Stimulated activated CD8-positive, alpha-beta memory T cell treated with anti-CD3 and anti-CD28 coated beads, Interleukin-7, amount 100 ng/mL, for 24 hours (primary cell): ENCODE measurements at regions not wholly inside any gene's neighbourhood (a gene's known extent, or its start where the extent isn't known, plus 50 kb on each side); places are given as distances from the start of the nearest gene placed in this dataset.

Experiments used
- DNase-seq: peaks from one replicate; pipeline ENCODE4 v3.0.0-alpha.2; 2020; ENCODE audit warnings: low read depth

DNA sequence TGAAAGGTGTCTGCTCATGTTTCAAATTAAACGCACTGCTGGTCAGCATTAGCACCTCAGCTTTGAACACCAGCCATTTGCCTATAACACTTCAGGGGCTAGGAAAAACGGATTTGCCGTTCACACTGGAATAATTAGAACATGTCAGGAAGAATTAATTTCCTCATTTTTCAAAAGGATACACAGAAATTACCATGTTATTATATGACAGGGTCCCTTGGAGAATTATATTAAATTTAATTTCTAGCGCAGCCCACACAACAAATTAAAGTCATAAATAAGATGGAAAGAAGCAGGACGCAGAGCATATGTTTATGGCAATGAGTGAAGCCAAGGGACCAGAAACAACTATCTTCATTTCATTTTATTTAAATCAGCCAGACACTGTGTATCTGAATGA is 83.8 kb upstream of the SOX6 start:
- no peak for DNase-seq

GRCh38 chr11:16434036-16434435 is 77.7 kb upstream of the SOX6 start:
- DNase-seq, result no peak

GRCh38 chr11:16430674-16431073 is 74.3 kb upstream of the SOX6 start:
- no peak for DNase-seq

- DNase-seq, result no peak
Observed at GRCh38 chr11:16421826-16422225, 65.5 kb upstream of the SOX6 start.

DNA sequence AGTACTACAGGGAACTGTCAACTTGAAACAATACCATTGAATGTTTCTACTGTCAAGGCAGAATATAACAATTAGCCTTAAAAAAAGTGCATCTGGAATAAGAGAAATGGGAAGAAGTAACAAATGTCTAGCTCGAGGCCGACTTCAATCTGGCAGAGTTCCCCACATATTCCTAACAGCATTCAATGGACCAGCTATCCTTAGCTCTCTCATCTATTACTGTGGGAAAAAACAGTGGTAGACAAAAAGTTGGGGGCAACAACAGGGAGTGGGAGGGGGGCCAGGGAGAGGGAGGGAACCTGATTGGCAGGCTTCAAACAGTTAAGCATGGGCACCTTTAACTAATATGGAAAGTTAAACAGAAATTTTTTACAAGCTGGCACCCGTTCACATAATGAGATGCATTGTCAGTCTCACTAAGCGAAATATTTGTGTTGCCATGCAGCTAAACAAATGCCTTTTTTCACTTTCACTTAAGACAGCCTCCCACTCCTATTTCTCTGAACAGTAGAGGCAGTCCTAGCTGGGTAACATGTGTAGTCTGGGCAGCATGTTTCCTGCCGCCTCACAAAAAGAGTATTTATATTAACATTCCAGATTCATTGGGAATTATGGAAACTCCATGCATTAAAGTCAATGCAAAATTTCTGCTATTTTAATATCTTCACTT is 62.2 kb upstream of the SOX6 start:
- no peak for DNase-seq

GRCh38 chr11:16412525-16413172 is 56.3 kb upstream of the SOX6 start:
- DNase-seq, result no peak

DNA sequence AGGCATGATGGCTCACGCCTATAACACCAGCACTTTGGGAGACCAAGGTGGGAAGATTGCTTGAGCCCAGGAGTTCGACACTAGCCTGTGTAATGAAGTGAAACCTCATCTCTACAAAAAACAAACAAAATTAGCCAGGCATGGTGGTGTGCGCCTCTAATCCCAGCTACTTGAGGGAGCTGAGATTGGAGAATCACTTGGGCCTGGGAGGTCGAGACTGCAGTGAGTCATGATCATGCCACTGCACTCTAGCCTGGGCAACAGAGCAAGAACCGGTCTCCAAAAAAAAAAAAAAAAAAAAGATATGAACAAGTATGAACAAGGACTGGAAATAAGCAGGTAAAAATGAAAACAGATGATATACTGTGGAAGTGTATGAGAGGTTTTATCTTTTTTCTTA is 54.1 kb upstream of the SOX6 start:
- no peak for DNase-seq

DNA sequence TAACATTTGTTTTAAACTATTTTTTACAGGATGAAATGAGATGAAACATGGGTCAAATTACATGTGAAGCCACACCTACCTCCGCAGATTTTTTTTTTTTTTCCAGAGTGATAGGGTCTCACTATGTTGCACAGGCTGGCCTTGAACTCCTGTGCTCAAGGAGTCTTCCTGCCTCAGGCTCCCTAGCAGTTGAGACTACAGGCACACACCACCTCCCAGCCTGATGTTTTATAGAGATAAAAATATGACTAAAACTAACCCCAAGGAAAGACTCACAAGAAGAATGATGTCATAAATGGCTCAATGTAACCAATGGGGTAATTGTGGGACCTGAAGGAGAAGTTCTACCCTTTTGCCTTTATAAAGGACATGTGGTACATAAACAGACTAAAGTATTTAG is 52.3 kb upstream of the SOX6 start:
- DNase-seq, result no peak

GRCh38 chr11:16406226-16406625 is 49.9 kb upstream of the SOX6 start:
- no peak for DNase-seq
